ENCODE measurements at regions not wholly inside any gene's neighbourhood (a gene's known extent, or its start where the extent isn't known, plus 50 kb on each side); places are given as distances from the start of the nearest gene placed in this dataset.

DNA sequence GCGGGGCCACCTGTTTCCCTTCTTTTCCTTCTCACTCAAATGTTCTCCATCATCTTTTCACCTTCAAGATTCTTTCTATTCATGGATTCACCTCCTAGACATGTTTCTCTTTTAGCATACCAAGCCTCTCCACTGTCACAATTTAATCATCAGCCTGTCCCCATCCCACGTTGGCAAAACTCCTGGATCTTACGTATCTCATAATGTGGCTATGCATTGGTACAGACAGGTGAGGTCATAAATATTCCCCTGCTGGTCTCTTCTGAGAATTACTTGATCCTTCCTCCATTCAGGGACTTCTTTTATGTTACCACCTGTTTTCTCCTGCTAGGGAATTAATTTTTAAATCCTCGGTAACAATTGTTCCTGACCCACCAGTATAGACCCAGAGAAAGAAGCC lies 262.6 kb upstream of the NEBL start:
- peak; percentile 3 to 15 for TF ChIP-seq CTCF (conservative IDR thresholded peaks at IDR 0.05 in 1 of 2, IDR thresholded peaks at IDR 0.05 in 1 of 2; ENCODE audit: extremely low read depth in 1 of 2, insufficient read depth in 1 of 2, low read depth in 1 of 2, low read length in 2 of 2)
- no peak for TF ChIP-seq EZH2 (IDR thresholded peaks at IDR 0.05; ENCODE audit: borderline replicate concordance, low read length)

All from mammary epithelial cell (primary cell).